Breast epithelium (tissue), 4 donors: ENCODE measurements at regions not wholly inside any gene's neighbourhood (a gene's known extent, or its start where the extent isn't known, plus 50 kb on each side); places are given as distances from the start of the nearest gene placed in this dataset.

Experiments used
- DNase-seq, 2 donors: peaks; one replicate each; pipeline ENCODE4 v3.0.0-alpha.2; 2019; ENCODE audit warnings: low spot score in 2 of 2
- H3K27ac ChIP-seq, 2 donors: fragments of 200-600 bp; sonication (generic) in 1 of 2; one replicate each; pipeline ENCODE4 v1.5.1; 2016 to 2019; ENCODE audit warnings: mild to moderate bottlenecking in 1 of 2
- H3K27me3 ChIP-seq, 2 donors: fragments of 200-600 bp; sonication (generic) in 1 of 2; one replicate each; pipeline versions ENCODE4 v1.5.1 to v1.6.0; 2017 to 2019; ENCODE audit warnings: control low read depth in 1 of 2, mild to moderate bottlenecking in 1 of 2
- H3K36me3 ChIP-seq: fragments of 200-600 bp; one replicate; pipeline ENCODE4 v1.5.1; 2019
- H3K4me1 ChIP-seq, 2 donors: fragments of 200-600 bp; sonication (generic); one replicate each; pipeline ENCODE4 v1.5.1; 2016 to 2019; ENCODE audit warnings: control low read depth in 1 of 2
- H3K4me3 ChIP-seq, 3 donors: fragments of 200-600 bp; sonication (generic); 1 replicate in 2 of 3; 2 replicates in 1 of 3; pipeline ENCODE4 v1.5.1; 2016 to 2019; ENCODE audit warnings: mild to moderate bottlenecking in 3 of 3, moderate library complexity in 2 of 3
- H3K9me3 ChIP-seq, 2 donors: fragments of 200-600 bp; sonication (generic) in 1 of 2; one replicate each; pipeline ENCODE4 v1.5.1; 2016 to 2019; ENCODE audit warnings: control low read depth in 1 of 2
- CTCF ChIP-seq, 3 donors: fragments of 450-650 bp; IDR thresholded peaks; one replicate each; pipeline ENCODE4 v1.5.1; 2016 to 2017; ENCODE audit warnings: antibody characterized with exemption in 3 of 3, mild to moderate bottlenecking in 3 of 3, moderate library complexity in 3 of 3
- POLR2A ChIP-seq: fragments of 450-650 bp; IDR thresholded peaks from one replicate; pipeline ENCODE4 v1.6.1; 2016; ENCODE audit warnings: antibody characterized with exemption, mild to moderate bottlenecking, moderate library complexity
- POLR2AphosphoS5 ChIP-seq, 3 donors: sonication (generic); formaldehyde crosslinking; IDR thresholded peaks; one replicate each; pipeline ENCODE4 v1.6.1; 2017; ENCODE audit warnings: antibody characterized with exemption in 3 of 3
- intact Hi-C: fragments of 100-400 bp; cut with DNase I; formaldehyde crosslinking; loops from one replicate; pipeline ENCODE4 v1.15.1; 2023; ENCODE audit warnings: low total_unique reads

GRCh38 chr4:14894392-14895292 lies 107.6 kb upstream of the CPEB2 start:
- no peak for DNase-seq
- no peaks in the 10 kb centered on the region for H3K36me3 ChIP-seq
- TF ChIP-seq CTCF (IDR thresholded peaks at IDR 0.05) (no peak), POLR2A (no peak), POLR2AphosphoS5 (IDR thresholded peaks at IDR 0.05) (no peak)

GRCh38 chr4:14896656-14897175 lies 105.6 kb upstream of the CPEB2 start:
- Histone ChIP-seq H3K27ac (no peak overlapping the region), H3K9me3 (no peaks in the 10 kb centered on the region), H3K4me3 (no peak overlapping the region), H3K36me3 (no peaks in the 10 kb centered on the region), H3K27me3 (no peaks in the 10 kb centered on the region), H3K4me1 (no peaks in the 10 kb centered on the region)
- TF ChIP-seq POLR2A, result no peak
- no peak for TF ChIP-seq CTCF (IDR thresholded peaks at IDR 0.05)
- TF ChIP-seq POLR2AphosphoS5 (IDR thresholded peaks at IDR 0.05), result no peak
- intact Hi-C loops, result no loop called here
- DNase-seq, result no peak

More at GRCh38 chr4:14894392-14895292, 107.6 kb upstream of the CPEB2 start:
- Histone ChIP-seq H3K4me1 (no peaks in the 10 kb centered on the region), H3K4me3 (no peak overlapping the region), H3K27ac (no peak overlapping the region), H3K9me3 (no peaks in the 10 kb centered on the region), H3K27me3 (no peaks in the 10 kb centered on the region)
- intact Hi-C loops, result no loop called here

- DNase-seq, result no peak
- Histone ChIP-seq H3K4me1 (no peaks in the 10 kb centered on the region), H3K27ac (no peak overlapping the region), H3K36me3 (no peaks in the 10 kb centered on the region), H3K9me3 (no peaks in the 10 kb centered on the region), H3K4me3 (no peak overlapping the region), H3K27me3 (no peaks in the 10 kb centered on the region)
- TF ChIP-seq CTCF (IDR thresholded peaks at IDR 0.05), result no peak
- intact Hi-C loops, result no loop called here
These were observed 105.1 kb upstream of the CPEB2 start for GRCh38 chr4:14897217-14897616.

GRCh38 chr4:14898989-14899388 lies 103.3 kb upstream of the CPEB2 start:
- Histone ChIP-seq H3K4me3 (no peak overlapping the region), H3K27me3 (no peaks in the 10 kb centered on the region), H3K27ac (no peak overlapping the region), H3K36me3 (no peaks in the 10 kb centered on the region), H3K9me3 (no peaks in the 10 kb centered on the region), H3K4me1 (no peaks in the 10 kb centered on the region)
- TF ChIP-seq CTCF (IDR thresholded peaks at IDR 0.05), result no peak
- TF ChIP-seq POLR2A, result no peak
- TF ChIP-seq POLR2AphosphoS5 (IDR thresholded peaks at IDR 0.05), result no peak
- intact Hi-C loops, result no loop called here
- DNase-seq, result no peak

- no peaks in the 10 kb centered on the region for H3K27me3 ChIP-seq
- H3K4me3 ChIP-seq, result no peak overlapping the region
- H3K4me1 ChIP-seq, result no peaks in the 10 kb centered on the region
- DNase-seq, result no peak
- H3K27ac ChIP-seq, result no peak overlapping the region
- no peak for TF ChIP-seq CTCF (IDR thresholded peaks at IDR 0.05)
- TF ChIP-seq POLR2AphosphoS5 (IDR thresholded peaks at IDR 0.05), result no peak
- no peak for TF ChIP-seq POLR2A
- no peaks in the 10 kb centered on the region for H3K36me3 ChIP-seq
- no peaks in the 10 kb centered on the region for H3K9me3 ChIP-seq
- intact Hi-C loops, result no loop called here
These were observed 99.9 kb upstream of the CPEB2 start for GRCh38 chr4:14902342-14902741.
